ENCODE measurements at regions not wholly inside any gene's neighbourhood (a gene's known extent, or its start where the extent isn't known, plus 50 kb on each side); places are given as distances from the start of the nearest gene placed in this dataset.

GRCh38 chr2:60158262-60158661 lies 395.2 kb downstream of the BCL11A start:
- TF ChIP-seq, protein P1, sequence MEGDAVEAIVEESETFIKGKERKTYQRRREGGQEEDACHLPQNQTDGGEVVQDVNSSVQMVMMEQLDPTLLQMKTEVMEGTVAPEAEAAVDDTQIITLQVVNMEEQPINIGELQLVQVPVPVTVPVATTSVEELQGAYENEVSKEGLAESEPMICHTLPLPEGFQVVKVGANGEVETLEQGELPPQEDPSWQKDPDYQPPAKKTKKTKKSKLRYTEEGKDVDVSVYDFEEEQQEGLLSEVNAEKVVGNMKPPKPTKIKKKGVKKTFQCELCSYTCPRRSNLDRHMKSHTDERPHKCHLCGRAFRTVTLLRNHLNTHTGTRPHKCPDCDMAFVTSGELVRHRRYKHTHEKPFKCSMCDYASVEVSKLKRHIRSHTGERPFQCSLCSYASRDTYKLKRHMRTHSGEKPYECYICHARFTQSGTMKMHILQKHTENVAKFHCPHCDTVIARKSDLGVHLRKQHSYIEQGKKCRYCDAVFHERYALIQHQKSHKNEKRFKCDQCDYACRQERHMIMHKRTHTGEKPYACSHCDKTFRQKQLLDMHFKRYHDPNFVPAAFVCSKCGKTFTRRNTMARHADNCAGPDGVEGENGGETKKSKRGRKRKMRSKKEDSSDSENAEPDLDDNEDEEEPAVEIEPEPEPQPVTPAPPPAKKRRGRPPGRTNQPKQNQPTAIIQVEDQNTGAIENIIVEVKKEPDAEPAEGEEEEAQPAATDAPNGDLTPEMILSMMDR (IDR thresholded peaks at IDR 0.05): no peak
- no peak for TF ChIP-seq REST (IDR thresholded peaks at IDR 0.05; ENCODE audit: insufficient read depth in 1 of 2, low read depth in 2 of 2, low read length in 1 of 2)
